Ishikawa (cell line): ENCODE measurements at regions not wholly inside any gene's neighbourhood (a gene's known extent, or its start where the extent isn't known, plus 50 kb on each side); places are given as distances from the start of the nearest gene placed in this dataset.

Experiments
- CEBPB ChIP-seq: IDR thresholded peaks from 2 replicates; pipeline ENCODE4 v1.6.1; 2012
- EP300 ChIP-seq: IDR thresholded peaks from 2 replicates; pipeline ENCODE4 v1.6.1; 2012; ENCODE audit warnings: borderline replicate concordance
- FOXM1 ChIP-seq: IDR thresholded peaks from 2 replicates; pipeline ENCODE4 v1.6.1; 2012; ENCODE audit warnings: low read depth, borderline replicate concordance
- MAX ChIP-seq: IDR thresholded peaks from 2 replicates; pipeline ENCODE4 v1.6.1; 2012
- RAD21 ChIP-seq: IDR thresholded peaks from 2 replicates; pipeline ENCODE4 v1.6.1; 2012; ENCODE audit warnings: low read depth
- REST ChIP-seq: IDR thresholded peaks from 2 replicates; pipeline ENCODE4 v1.6.1; 2012; ENCODE audit warnings: low read depth, mild to moderate bottlenecking
- TAF1 ChIP-seq: IDR thresholded peaks from 2 replicates; pipeline ENCODE4 v1.6.1; 2012; ENCODE audit warnings: low read depth, mild to moderate bottlenecking
- TEAD4 ChIP-seq: IDR thresholded peaks from 2 replicates; pipeline ENCODE4 v1.6.1; 2012
- USF1 ChIP-seq: IDR thresholded peaks from 2 replicates; pipeline ENCODE4 v1.6.1; 2012
- YY1 ChIP-seq: IDR thresholded peaks from 2 replicates; pipeline ENCODE4 v1.6.1; 2012; ENCODE audit warnings: low read depth
- ZBTB7A ChIP-seq: IDR thresholded peaks from 2 replicates; pipeline ENCODE4 v1.6.1; 2012; ENCODE audit warnings: low read depth

GRCh38 chr12:91893476-91893875 is 252.2 kb downstream of the BTG1 start:
- TF ChIP-seq TEAD4 (no peak), USF1 (no peak), CEBPB (no peak), RAD21 (no peak), MAX (no peak), FOXM1 (no peak), YY1 (no peak), REST (no peak), ZBTB7A (no peak), TAF1 (no peak), EP300 (no peak)
